Fibroblast of lung (primary cell): ENCODE measurements at regions not wholly inside any gene's neighbourhood (a gene's known extent, or its start where the extent isn't known, plus 50 kb on each side); places are given as distances from the start of the nearest gene placed in this dataset.

ENCODE experiments used
- DNase-seq, 2 donors: peaks; one replicate each; pipeline versions ENCODE4 v3.0.0 to v3.0.0-alpha.2; 2010; ENCODE audit warnings: low read depth in 2 of 2
- H2AFZ ChIP-seq: 2 replicates; pipeline ENCODE4 v1.5.1; 2012; ENCODE audit warnings: low read length, control low read depth, inconsistent platforms
- H3K27ac ChIP-seq: 2 replicates; pipeline ENCODE4 v1.5.1; 2011; ENCODE audit warnings: low read length, control low read depth; ENCODE audit not compliant: insufficient read depth
- H3K27me3 ChIP-seq: 2 replicates; pipeline ENCODE4 v1.5.1; 2011; ENCODE audit warnings: mild to moderate bottlenecking, low read length; ENCODE audit not compliant: control insufficient read depth, insufficient read depth
- H3K36me3 ChIP-seq: 2 replicates; pipeline ENCODE4 v1.5.1; 2011; ENCODE audit warnings: low read length; ENCODE audit not compliant: control insufficient read depth, insufficient read depth
- H3K4me1 ChIP-seq: 2 replicates; pipeline ENCODE4 v1.5.1; 2011; ENCODE audit warnings: low read length; ENCODE audit not compliant: control insufficient read depth, insufficient read depth; ENCODE audit errors: extremely low read depth
- H3K4me2 ChIP-seq: 2 replicates; pipeline ENCODE4 v1.5.1; 2011; ENCODE audit warnings: low read length, control low read depth; ENCODE audit not compliant: insufficient read depth; ENCODE audit errors: extremely low read depth
- H3K4me3 ChIP-seq, 4 experiments: fragments of 200-600 bp in 1 of 4; sonication (generic) in 1 of 4; replicated peaks in 1 of 4; 2 replicates each; pipeline ENCODE4 v1.5.1; 2011 to 2016; ENCODE audit warnings: low read length in 4 of 4, low read depth in 3 of 4, mild to moderate bottlenecking in 3 of 4, control low read depth in 2 of 4, inconsistent platforms in 1 of 4, mixed read lengths in 1 of 4; ENCODE audit not compliant: insufficient read depth in 1 of 4; ENCODE audit errors: control extremely low read depth in 1 of 4
- H3K79me2 ChIP-seq: 2 replicates; pipeline ENCODE4 v1.5.1; 2012; ENCODE audit warnings: mild to moderate bottlenecking, low read length, inconsistent platforms; ENCODE audit not compliant: control insufficient read depth, insufficient read depth
- H3K9ac ChIP-seq: 2 replicates; pipeline ENCODE4 v1.5.1; 2011; ENCODE audit warnings: mild to moderate bottlenecking, low read length, control low read depth; ENCODE audit not compliant: insufficient read depth
- H3K9me3 ChIP-seq: 2 replicates; pipeline ENCODE4 v1.5.1; 2012; ENCODE audit warnings: low read depth, low read length; ENCODE audit not compliant: control insufficient read depth, insufficient read depth
- H4K20me1 ChIP-seq: 2 replicates; pipeline ENCODE4 v1.5.1; 2011; ENCODE audit warnings: low read length; ENCODE audit not compliant: control insufficient read depth, insufficient read depth; ENCODE audit errors: extremely low read depth
- EZH2 ChIP-seq: IDR thresholded peaks from 2 replicates; pipeline ENCODE4 v1.5.1; 2012; ENCODE audit warnings: low read length, control low read depth, mild to moderate bottlenecking; ENCODE audit errors: missing control alignments
- TF ChIP-seq, protein P1 (sequence below), 2 donors: IDR thresholded peaks in 1 of 2; conservative IDR thresholded peaks in 1 of 2; 1 replicate in 1 of 2; 2 replicates in 1 of 2; pipeline ENCODE4 v1.5.1; 2011 to 2012; ENCODE audit warnings: low read length in 2 of 2, control low read depth in 1 of 2, inconsistent platforms in 1 of 2, low read depth in 1 of 2, mild to moderate bottlenecking in 1 of 2

GRCh38 chr5:155254399-155254798 is 240.8 kb downstream of the KIF4B start:
- Histone ChIP-seq H3K27ac (no peak overlapping the region), H3K4me3 (no peak overlapping the region), H3K79me2 (no peaks in the 10 kb centered on the region), H3K4me1 (no peaks in the 10 kb centered on the region), H3K36me3 (no peaks in the 10 kb centered on the region), H3K27me3 (no peaks in the 10 kb centered on the region), H3K9ac (no peak overlapping the region), H4K20me1 (no peaks in the 10 kb centered on the region), H3K9me3 (no peaks in the 10 kb centered on the region), H3K4me2 (no peak overlapping the region), H2AFZ (no peak overlapping the region)
- no peak for DNase-seq
- no peak for TF ChIP-seq EZH2
- TF ChIP-seq, protein P1, sequence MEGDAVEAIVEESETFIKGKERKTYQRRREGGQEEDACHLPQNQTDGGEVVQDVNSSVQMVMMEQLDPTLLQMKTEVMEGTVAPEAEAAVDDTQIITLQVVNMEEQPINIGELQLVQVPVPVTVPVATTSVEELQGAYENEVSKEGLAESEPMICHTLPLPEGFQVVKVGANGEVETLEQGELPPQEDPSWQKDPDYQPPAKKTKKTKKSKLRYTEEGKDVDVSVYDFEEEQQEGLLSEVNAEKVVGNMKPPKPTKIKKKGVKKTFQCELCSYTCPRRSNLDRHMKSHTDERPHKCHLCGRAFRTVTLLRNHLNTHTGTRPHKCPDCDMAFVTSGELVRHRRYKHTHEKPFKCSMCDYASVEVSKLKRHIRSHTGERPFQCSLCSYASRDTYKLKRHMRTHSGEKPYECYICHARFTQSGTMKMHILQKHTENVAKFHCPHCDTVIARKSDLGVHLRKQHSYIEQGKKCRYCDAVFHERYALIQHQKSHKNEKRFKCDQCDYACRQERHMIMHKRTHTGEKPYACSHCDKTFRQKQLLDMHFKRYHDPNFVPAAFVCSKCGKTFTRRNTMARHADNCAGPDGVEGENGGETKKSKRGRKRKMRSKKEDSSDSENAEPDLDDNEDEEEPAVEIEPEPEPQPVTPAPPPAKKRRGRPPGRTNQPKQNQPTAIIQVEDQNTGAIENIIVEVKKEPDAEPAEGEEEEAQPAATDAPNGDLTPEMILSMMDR (conservative IDR thresholded peaks at IDR 0.05 in 1 of 2, IDR thresholded peaks at IDR 0.05 in 1 of 2; ENCODE audit: low read depth in 1 of 2, low read length in 2 of 2), result no peak

DNA sequence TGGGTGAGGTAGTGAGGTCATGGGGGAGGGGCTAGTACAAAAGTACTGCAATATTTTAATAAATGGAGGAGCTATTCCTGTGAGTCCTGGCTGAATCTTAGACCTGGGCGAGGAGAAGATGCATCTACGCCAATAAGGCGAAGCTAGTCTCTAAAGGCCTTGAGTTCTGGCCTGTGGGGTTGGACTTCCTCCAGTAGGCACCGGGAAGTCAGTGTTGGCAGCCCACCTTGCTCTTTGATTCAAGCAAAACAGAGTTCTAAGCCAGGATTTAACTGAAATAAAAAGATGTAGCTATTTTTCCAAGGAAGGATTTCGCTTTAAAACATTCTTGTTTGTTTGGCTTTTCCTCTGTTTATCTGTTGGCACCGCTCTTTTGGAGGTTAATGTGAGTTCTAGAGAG is 244.6 kb downstream of the KIF4B start:
- Histone ChIP-seq H3K9me3 (no peaks in the 10 kb centered on the region), H3K4me2 (no peak overlapping the region), H3K9ac (no peak overlapping the region), H3K27me3 (no peaks in the 10 kb centered on the region), H3K79me2 (no peaks in the 10 kb centered on the region), H3K4me3 (no peak overlapping the region), H2AFZ (no peak overlapping the region), H3K4me1 (no peaks in the 10 kb centered on the region), H3K27ac (no peak overlapping the region), H3K36me3 (no peaks in the 10 kb centered on the region), H4K20me1 (no peaks in the 10 kb centered on the region)
- DNase-seq, result no peak
- TF ChIP-seq, protein P1 (conservative IDR thresholded peaks at IDR 0.05 in 1 of 2, IDR thresholded peaks at IDR 0.05 in 1 of 2; ENCODE audit: low read depth in 1 of 2, low read length in 2 of 2), result no peak
- no peak for TF ChIP-seq EZH2

DNA sequence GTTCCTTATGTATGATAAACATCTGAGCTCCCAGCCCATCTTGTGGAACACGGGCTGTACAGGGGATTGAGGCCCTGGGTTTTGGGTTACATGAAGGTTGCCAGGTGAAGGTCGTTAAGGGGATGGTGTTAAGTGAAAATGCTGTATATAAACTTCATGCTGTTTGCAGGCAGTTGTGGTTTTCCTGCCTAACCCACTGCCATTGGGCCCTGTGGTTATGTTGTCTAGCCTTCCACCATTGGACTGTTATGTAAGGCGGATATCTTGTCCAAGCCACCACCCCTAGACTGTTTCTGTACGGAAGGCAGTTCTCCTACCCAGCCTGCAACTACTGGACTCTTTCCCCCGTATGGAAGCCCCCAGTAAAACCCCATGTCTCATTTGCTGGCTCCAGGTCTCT is 246.1 kb downstream of the KIF4B start:
- Histone ChIP-seq H3K4me2 (no peak overlapping the region), H3K36me3 (no peaks in the 10 kb centered on the region), H3K4me3 (no peak overlapping the region), H3K4me1 (no peaks in the 10 kb centered on the region), H4K20me1 (no peaks in the 10 kb centered on the region), H3K79me2 (no peaks in the 10 kb centered on the region), H3K9ac (no peak overlapping the region), H3K27me3 (no peaks in the 10 kb centered on the region), H3K9me3 (no peaks in the 10 kb centered on the region), H3K27ac (no peak overlapping the region), H2AFZ (no peak overlapping the region)
- TF ChIP-seq, protein P1 (conservative IDR thresholded peaks at IDR 0.05 in 1 of 2, IDR thresholded peaks at IDR 0.05 in 1 of 2; ENCODE audit: low read depth in 1 of 2, low read length in 2 of 2), result no peak
- no peak for TF ChIP-seq EZH2
- no peak for DNase-seq
